ENCODE measurements at regions not wholly inside any gene's neighbourhood (a gene's known extent, or its start where the extent isn't known, plus 50 kb on each side); places are given as distances from the start of the nearest gene placed in this dataset.

DNA sequence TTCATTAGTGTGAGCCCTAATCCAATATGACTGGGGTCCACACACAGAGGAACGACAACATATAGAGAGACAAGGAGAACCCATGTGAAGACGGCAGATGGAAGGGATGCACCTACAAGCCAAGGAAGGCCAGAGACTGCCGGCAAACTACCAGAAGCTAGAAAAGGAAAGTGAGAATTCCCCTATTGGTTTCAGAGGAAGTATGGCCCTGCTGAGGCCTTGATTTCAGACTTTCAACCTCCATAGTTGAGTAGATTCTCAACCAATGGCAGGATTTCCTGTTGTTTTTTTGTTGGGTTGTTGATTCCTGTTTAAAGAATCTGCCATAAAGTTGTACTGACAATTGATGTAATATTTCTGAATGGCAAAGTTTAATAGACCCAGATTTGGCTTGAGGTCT, 241.5 kb downstream of the SATB2 start:
- Histone ChIP-seq H3K36me3 (ENCODE audit: control insufficient read depth in 2 of 2, insufficient read depth in 1 of 2, low read length in 2 of 2) (no peaks in the 10 kb centered on the region), H3K4me1 (ENCODE audit: control insufficient read depth, insufficient read depth, low read length) (no peaks in the 10 kb centered on the region), H3K4me3 (ENCODE audit: low read depth, low read length) (no peak overlapping the region), H3K27ac (ENCODE audit: extremely low read depth, low read depth, low read length) (no peak overlapping the region), H3K9me3 (ENCODE audit: control insufficient read depth, insufficient read depth, low read depth, low read length) (no peaks in the 10 kb centered on the region; the same call in 1 of the 2 replicates)
- CTCF ChIA-PET = no interaction called here
- TF ChIP-seq, protein P1, sequence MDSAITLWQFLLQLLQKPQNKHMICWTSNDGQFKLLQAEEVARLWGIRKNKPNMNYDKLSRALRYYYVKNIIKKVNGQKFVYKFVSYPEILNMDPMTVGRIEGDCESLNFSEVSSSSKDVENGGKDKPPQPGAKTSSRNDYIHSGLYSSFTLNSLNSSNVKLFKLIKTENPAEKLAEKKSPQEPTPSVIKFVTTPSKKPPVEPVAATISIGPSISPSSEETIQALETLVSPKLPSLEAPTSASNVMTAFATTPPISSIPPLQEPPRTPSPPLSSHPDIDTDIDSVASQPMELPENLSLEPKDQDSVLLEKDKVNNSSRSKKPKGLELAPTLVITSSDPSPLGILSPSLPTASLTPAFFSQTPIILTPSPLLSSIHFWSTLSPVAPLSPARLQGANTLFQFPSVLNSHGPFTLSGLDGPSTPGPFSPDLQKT (IDR thresholded peaks at IDR 0.05; ENCODE audit: borderline replicate concordance, low read depth, low read length) = no peak
- TF ChIP-seq, protein P2, sequence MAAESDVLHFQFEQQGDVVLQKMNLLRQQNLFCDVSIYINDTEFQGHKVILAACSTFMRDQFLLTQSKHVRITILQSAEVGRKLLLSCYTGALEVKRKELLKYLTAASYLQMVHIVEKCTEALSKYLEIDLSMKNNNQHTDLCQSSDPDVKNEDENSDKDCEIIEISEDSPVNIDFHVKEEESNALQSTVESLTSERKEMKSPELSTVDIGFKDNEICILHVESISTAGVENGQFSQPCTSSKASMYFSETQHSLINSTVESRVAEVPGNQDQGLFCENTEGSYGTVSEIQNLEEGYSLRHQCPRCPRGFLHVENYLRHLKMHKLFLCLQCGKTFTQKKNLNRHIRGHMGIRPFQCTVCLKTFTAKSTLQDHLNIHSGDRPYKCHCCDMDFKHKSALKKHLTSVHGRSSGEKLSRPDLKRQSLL (tag by site-specific recombination; IDR thresholded peaks at IDR 0.05) = no peak
- TF ChIP-seq, protein P3, sequence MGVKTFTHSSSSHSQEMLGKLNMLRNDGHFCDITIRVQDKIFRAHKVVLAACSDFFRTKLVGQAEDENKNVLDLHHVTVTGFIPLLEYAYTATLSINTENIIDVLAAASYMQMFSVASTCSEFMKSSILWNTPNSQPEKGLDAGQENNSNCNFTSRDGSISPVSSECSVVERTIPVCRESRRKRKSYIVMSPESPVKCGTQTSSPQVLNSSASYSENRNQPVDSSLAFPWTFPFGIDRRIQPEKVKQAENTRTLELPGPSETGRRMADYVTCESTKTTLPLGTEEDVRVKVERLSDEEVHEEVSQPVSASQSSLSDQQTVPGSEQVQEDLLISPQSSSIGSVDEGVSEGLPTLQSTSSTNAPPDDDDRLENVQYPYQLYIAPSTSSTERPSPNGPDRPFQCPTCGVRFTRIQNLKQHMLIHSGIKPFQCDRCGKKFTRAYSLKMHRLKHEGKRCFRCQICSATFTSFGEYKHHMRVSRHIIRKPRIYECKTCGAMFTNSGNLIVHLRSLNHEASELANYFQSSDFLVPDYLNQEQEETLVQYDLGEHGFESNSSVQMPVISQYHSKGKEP (tag by site-specific recombination; IDR thresholded peaks at IDR 0.05) = no peak
- no peak for TF ChIP-seq ZNF747 (tag by site-specific recombination; IDR thresholded peaks at IDR 0.05)
- TF ChIP-seq ZBTB17 (tag by site-specific recombination; IDR thresholded peaks at IDR 0.05) = no peak
- no peak for TF ChIP-seq ZBTB21 (tag by site-specific recombination; IDR thresholded peaks at IDR 0.05)
- TF ChIP-seq, protein P4, sequence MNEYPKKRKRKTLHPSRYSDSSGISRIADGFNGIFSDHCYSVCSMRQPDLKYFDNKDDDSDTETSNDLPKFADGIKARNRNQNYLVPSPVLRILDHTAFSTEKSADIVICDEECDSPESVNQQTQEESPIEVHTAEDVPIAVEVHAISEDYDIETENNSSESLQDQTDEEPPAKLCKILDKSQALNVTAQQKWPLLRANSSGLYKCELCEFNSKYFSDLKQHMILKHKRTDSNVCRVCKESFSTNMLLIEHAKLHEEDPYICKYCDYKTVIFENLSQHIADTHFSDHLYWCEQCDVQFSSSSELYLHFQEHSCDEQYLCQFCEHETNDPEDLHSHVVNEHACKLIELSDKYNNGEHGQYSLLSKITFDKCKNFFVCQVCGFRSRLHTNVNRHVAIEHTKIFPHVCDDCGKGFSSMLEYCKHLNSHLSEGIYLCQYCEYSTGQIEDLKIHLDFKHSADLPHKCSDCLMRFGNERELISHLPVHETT (tag by site-specific recombination; IDR thresholded peaks at IDR 0.05) = no peak
- POLR2A ChIA-PET = no interaction called here

DNA sequence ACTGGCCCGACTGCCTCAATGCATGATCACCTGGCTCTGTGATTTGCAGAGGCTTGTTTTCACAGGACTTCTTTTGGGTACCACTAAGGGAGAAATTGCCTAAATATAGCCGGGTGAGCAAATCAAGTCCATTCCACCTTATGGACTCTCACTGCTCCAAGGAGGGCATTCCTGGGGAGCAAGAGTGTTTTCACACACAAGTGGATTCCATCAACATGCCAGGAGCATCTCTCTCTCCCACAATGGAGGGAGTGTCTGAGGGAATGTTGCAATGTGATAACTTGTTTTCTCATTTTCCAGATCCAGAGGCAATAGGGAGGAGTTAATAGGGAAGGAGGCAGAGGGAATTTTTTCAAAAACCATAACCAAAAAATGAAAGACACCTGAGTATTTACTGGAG, 250.7 kb downstream of the SATB2 start:
- Histone ChIP-seq H3K4me1 (ENCODE audit: control insufficient read depth, insufficient read depth, low read length) (no peaks in the 10 kb centered on the region), H3K27ac (ENCODE audit: extremely low read depth, low read depth, low read length) (no peak overlapping the region), H3K36me3 (ENCODE audit: control insufficient read depth in 2 of 2, insufficient read depth in 1 of 2, low read length in 2 of 2) (no peaks in the 10 kb centered on the region), H3K9me3 (ENCODE audit: control insufficient read depth, insufficient read depth, low read depth, low read length) (no peaks in the 10 kb centered on the region; the same call in 1 of the 2 replicates), H3K4me3 (ENCODE audit: low read depth, low read length) (no peak overlapping the region)
- POLR2A ChIA-PET = no interaction called here
- CTCF ChIA-PET = no interaction called here
- no peak for TF ChIP-seq ZNF394 (tag by site-specific recombination; IDR thresholded peaks at IDR 0.05; ENCODE audit: borderline replicate concordance)
- TF ChIP-seq ZNF830 (tag by site-specific recombination; IDR thresholded peaks at IDR 0.05; ENCODE audit: low read depth) = no peak
- TF ChIP-seq OVOL3 (tag by site-specific recombination; IDR thresholded peaks at IDR 0.05) = no peak
- TF ChIP-seq ZNF324 (tag by site-specific recombination; IDR thresholded peaks at IDR 0.05) = no peak
- TF ChIP-seq, protein P5, sequence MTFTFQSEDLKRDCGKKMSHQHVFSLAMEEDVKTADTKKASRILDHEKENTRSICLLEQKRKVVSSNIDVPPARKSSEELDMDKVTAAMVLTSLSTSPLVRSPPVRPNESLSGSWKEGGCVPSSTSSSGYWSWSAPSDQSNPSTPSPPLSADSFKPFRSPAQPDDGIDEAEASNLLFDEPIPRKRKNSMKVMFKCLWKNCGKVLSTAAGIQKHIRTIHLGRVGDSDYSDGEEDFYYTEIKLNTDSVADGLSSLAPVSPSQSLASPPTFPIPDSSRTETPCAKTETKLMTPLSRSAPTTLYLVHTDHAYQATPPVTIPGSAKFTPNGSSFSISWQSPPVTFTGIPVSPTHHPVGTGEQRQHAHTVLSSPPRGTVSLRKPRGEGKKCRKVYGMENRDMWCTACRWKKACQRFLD (tag by site-specific recombination; IDR thresholded peaks at IDR 0.05) = no peak
- no peak for TF ChIP-seq ZNF677 (tag by site-specific recombination; IDR thresholded peaks at IDR 0.05)
- no peak for TF ChIP-seq ZNF221 (tag by site-specific recombination; IDR thresholded peaks at IDR 0.05; ENCODE audit: borderline replicate concordance)
- TF ChIP-seq ZNF248 (tag by site-specific recombination; IDR thresholded peaks at IDR 0.05) = no peak
- TF ChIP-seq REPIN1 (tag by site-specific recombination; IDR thresholded peaks at IDR 0.05; ENCODE audit: low read depth) = no peak
- no peak for TF ChIP-seq ZNF777 (tag by site-specific recombination; IDR thresholded peaks at IDR 0.05; ENCODE audit: borderline replicate concordance)
- TF ChIP-seq TRIM28 (IDR thresholded peaks at IDR 0.05; ENCODE audit: borderline replicate concordance, low read length) = no peak
- no peak for TF ChIP-seq ZNF112 (tag by site-specific recombination; IDR thresholded peaks at IDR 0.05)
- no peak for TF ChIP-seq GLI4 (tag by site-specific recombination; IDR thresholded peaks at IDR 0.05)
- no peak for TF ChIP-seq GLIS1 (tag by site-specific recombination; IDR thresholded peaks at IDR 0.05)
- TF ChIP-seq ZNF660 (tag by site-specific recombination; IDR thresholded peaks at IDR 0.05) = no peak
- TF ChIP-seq ZNF140 (tag by site-specific recombination; IDR thresholded peaks at IDR 0.05) = no peak
- TF ChIP-seq, protein P6, sequence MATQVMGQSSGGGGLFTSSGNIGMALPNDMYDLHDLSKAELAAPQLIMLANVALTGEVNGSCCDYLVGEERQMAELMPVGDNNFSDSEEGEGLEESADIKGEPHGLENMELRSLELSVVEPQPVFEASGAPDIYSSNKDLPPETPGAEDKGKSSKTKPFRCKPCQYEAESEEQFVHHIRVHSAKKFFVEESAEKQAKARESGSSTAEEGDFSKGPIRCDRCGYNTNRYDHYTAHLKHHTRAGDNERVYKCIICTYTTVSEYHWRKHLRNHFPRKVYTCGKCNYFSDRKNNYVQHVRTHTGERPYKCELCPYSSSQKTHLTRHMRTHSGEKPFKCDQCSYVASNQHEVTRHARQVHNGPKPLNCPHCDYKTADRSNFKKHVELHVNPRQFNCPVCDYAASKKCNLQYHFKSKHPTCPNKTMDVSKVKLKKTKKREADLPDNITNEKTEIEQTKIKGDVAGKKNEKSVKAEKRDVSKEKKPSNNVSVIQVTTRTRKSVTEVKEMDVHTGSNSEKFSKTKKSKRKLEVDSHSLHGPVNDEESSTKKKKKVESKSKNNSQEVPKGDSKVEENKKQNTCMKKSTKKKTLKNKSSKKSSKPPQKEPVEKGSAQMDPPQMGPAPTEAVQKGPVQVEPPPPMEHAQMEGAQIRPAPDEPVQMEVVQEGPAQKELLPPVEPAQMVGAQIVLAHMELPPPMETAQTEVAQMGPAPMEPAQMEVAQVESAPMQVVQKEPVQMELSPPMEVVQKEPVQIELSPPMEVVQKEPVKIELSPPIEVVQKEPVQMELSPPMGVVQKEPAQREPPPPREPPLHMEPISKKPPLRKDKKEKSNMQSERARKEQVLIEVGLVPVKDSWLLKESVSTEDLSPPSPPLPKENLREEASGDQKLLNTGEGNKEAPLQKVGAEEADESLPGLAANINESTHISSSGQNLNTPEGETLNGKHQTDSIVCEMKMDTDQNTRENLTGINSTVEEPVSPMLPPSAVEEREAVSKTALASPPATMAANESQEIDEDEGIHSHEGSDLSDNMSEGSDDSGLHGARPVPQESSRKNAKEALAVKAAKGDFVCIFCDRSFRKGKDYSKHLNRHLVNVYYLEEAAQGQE (tag by site-specific recombination; IDR thresholded peaks at IDR 0.05) = no peak
- TF ChIP-seq, protein P7, sequence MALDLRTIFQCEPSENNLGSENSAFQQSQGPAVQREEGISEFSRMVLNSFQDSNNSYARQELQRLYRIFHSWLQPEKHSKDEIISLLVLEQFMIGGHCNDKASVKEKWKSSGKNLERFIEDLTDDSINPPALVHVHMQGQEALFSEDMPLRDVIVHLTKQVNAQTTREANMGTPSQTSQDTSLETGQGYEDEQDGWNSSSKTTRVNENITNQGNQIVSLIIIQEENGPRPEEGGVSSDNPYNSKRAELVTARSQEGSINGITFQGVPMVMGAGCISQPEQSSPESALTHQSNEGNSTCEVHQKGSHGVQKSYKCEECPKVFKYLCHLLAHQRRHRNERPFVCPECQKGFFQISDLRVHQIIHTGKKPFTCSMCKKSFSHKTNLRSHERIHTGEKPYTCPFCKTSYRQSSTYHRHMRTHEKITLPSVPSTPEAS (tag by site-specific recombination; IDR thresholded peaks at IDR 0.05) = no peak
- TF ChIP-seq ZSCAN16 (tag by site-specific recombination; IDR thresholded peaks at IDR 0.05) = no peak
